Tibial artery (tissue), 4 donors: ENCODE measurements at regions not wholly inside any gene's neighbourhood (a gene's known extent, or its start where the extent isn't known, plus 50 kb on each side); places are given as distances from the start of the nearest gene placed in this dataset.

Experiments used
- DNase-seq, 2 donors: peaks; one replicate each; pipeline ENCODE4 v3.0.0-alpha.2; 2019
- H3K27ac ChIP-seq, 2 donors: fragments of 200-600 bp; sonication (generic) in 1 of 2; 1 replicate in 1 of 2; 2 replicates in 1 of 2; pipeline ENCODE4 v1.5.1; 2018 to 2019; ENCODE audit warnings: mild to moderate bottlenecking in 1 of 2
- H3K27me3 ChIP-seq, 2 donors: fragments of 200-600 bp; sonication (generic) in 1 of 2; one replicate each; pipeline versions ENCODE4 v1.5.1 to v1.6.0; 2016 to 2019
- H3K36me3 ChIP-seq, 3 donors: fragments of 200-600 bp; sonication (generic) in 2 of 3; one replicate each; pipeline ENCODE4 v1.5.1; 2016 to 2019; ENCODE audit warnings: mild to moderate bottlenecking in 2 of 3
- H3K4me1 ChIP-seq, 4 donors: fragments of 200-600 bp; sonication (generic) in 2 of 4; 1 replicate in 3 of 4; 2 replicates in 1 of 4; pipeline ENCODE4 v1.5.1; 2016 to 2019
- H3K4me3 ChIP-seq, 2 donors: fragments of 200-600 bp; sonication (generic) in 1 of 2; 1 replicate in 1 of 2; 2 replicates in 1 of 2; pipeline ENCODE4 v1.5.1; 2018 to 2019; ENCODE audit warnings: mild to moderate bottlenecking in 2 of 2
- H3K9me3 ChIP-seq, 3 donors: fragments of 200-600 bp; sonication (generic) in 1 of 3; one replicate each; pipeline ENCODE4 v1.5.1; 2016 to 2019
- intact Hi-C: fragments of 100-400 bp; cut with DNase I; formaldehyde crosslinking; loops from one replicate; pipeline ENCODE4 v1.15.0; 2023; ENCODE audit warnings: low total_unique reads
- TF ChIP-seq, protein P1 (sequence below), 2 experiments: fragments of 200-600 bp in 1 of 2; fragments of 450-650 bp in 1 of 2; IDR thresholded peaks; one replicate each; pipeline ENCODE4 v1.5.1; 2017 to 2019; ENCODE audit warnings: antibody characterized with exemption in 2 of 2, mild to moderate bottlenecking in 1 of 2, moderate library complexity in 1 of 2

DNA sequence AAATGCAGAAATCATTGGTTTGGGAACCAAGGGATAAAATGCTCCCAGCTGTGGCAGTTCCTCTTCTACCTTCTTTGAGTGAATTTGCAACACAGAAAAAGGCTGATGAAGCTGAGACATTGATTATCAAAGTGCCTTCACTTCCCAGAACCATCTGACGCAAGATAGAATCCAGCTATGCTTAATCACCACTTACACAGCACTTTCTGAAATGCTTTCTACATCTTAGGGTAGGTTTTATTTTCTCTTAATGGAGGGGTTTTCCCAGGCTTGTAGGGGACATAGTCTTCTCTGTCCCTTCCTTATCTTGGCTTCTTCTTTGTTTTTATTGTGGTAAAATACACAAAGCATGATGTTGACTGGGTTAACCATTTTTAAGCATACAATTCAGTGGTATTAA, 332.6 kb upstream of the ZNF32 start:
- Histone ChIP-seq H3K27ac (no peak overlapping the region), H3K4me1 (no peaks in the 10 kb centered on the region), H3K4me3 (no peak overlapping the region), H3K36me3 (no peaks in the 10 kb centered on the region), H3K27me3 (no peaks in the 10 kb centered on the region), H3K9me3 (no peaks in the 10 kb centered on the region)
- intact Hi-C loops: no loop called here
- DNase-seq: no peak
- TF ChIP-seq, protein P1, sequence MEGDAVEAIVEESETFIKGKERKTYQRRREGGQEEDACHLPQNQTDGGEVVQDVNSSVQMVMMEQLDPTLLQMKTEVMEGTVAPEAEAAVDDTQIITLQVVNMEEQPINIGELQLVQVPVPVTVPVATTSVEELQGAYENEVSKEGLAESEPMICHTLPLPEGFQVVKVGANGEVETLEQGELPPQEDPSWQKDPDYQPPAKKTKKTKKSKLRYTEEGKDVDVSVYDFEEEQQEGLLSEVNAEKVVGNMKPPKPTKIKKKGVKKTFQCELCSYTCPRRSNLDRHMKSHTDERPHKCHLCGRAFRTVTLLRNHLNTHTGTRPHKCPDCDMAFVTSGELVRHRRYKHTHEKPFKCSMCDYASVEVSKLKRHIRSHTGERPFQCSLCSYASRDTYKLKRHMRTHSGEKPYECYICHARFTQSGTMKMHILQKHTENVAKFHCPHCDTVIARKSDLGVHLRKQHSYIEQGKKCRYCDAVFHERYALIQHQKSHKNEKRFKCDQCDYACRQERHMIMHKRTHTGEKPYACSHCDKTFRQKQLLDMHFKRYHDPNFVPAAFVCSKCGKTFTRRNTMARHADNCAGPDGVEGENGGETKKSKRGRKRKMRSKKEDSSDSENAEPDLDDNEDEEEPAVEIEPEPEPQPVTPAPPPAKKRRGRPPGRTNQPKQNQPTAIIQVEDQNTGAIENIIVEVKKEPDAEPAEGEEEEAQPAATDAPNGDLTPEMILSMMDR (IDR thresholded peaks at IDR 0.05): no peak

DNA sequence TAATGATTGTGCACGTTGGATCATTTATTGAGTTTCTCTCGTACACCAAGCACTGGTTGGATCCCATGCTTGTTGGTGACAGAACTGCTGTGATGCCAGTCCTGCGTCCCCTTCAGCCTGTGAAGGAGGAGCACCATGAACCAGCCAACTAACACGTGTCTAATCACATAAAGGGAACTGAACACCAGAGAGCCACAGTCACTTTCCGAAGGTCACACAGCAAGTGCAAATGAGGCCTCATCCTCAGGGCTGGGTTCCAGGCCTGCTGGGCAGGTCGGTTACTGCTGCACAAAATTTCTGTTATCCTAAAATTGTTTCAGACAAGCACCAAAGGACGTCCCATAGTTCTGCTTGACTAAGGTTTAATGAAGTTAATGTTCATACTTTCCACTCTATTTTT, 332.0 kb upstream of the ZNF32 start:
- Histone ChIP-seq H3K4me3 (no peak overlapping the region), H3K9me3 (no peaks in the 10 kb centered on the region), H3K4me1 (no peaks in the 10 kb centered on the region), H3K27me3 (no peaks in the 10 kb centered on the region), H3K36me3 (no peaks in the 10 kb centered on the region), H3K27ac (no peak overlapping the region)
- TF ChIP-seq, protein P1 (IDR thresholded peaks at IDR 0.05): no peak
- DNase-seq: no peak
- intact Hi-C loops: no loop called here

DNA sequence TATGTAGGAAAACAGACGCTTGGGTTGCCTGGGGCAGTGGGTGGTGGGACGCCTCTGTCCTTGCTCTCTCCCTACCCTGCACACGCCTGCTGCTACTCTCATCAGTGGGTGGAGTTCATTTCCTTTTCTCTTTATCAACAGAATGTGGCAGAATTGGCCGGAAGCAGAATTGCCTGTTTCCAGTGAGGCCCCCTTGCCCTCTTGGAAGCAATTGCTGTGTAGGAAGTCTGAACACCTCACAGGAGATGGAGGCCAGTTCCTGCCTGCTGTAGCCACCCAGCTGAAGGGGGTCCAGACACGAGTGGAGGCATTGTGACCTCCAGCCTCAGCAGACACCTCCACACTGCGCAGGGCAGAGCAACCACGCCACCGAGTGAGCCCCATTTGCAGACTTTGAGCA, 331.6 kb upstream of the ZNF32 start:
- no peaks in the 10 kb centered on the region for H3K36me3 ChIP-seq
- H3K27ac ChIP-seq: no peak overlapping the region
- no peak overlapping the region for H3K4me3 ChIP-seq
- no peaks in the 10 kb centered on the region for H3K27me3 ChIP-seq
- TF ChIP-seq, protein P1 (IDR thresholded peaks at IDR 0.05): no peak
- no peak for DNase-seq
- no peaks in the 10 kb centered on the region for H3K4me1 ChIP-seq
- intact Hi-C loops: no loop called here
- H3K9me3 ChIP-seq: no peaks in the 10 kb centered on the region

- Histone ChIP-seq H3K27me3 (no peaks in the 10 kb centered on the region), H3K27ac (no peak overlapping the region), H3K36me3 (no peaks in the 10 kb centered on the region), H3K9me3 (no peaks in the 10 kb centered on the region), H3K4me1 (no peaks in the 10 kb centered on the region), H3K4me3 (no peak overlapping the region)
- intact Hi-C loops: no loop called here
- no peak for DNase-seq
- TF ChIP-seq, protein P1 (IDR thresholded peaks at IDR 0.05): no peak
Measured at GRCh38 chr10:43979551-43979950, 330.9 kb upstream of the ZNF32 start.

DNA sequence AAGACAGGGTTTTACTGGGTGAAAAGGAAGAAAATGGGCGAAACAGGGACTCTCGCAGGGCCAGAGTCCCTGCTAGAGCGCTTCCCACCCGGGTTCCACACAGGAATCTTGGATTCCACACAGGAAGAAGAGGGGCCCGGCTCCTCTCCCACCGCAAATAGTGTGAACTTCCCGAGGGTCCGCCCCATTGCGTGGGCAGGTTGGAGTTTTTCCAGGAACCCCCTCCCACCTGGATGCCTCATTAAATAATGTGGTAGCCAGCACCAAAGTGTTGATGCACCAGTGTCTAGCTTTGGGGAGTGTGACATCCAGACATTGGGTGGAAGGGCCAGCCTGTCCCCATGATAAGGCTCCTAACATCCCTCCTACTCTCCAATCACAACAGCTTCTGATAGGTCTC, 330.3 kb upstream of the ZNF32 start:
- Histone ChIP-seq H3K27ac (no peak overlapping the region), H3K27me3 (no peaks in the 10 kb centered on the region), H3K9me3 (no peaks in the 10 kb centered on the region), H3K4me1 (no peaks in the 10 kb centered on the region), H3K4me3 (no peak overlapping the region), H3K36me3 (no peaks in the 10 kb centered on the region)
- no peak for DNase-seq
- TF ChIP-seq, protein P1 (IDR thresholded peaks at IDR 0.05): no peak
- intact Hi-C loops: no loop called here

- Histone ChIP-seq H3K27me3 (no peaks in the 10 kb centered on the region), H3K4me1 (no peaks in the 10 kb centered on the region), H3K4me3 (no peak overlapping the region), H3K36me3 (no peaks in the 10 kb centered on the region), H3K9me3 (no peaks in the 10 kb centered on the region), H3K27ac (no peak overlapping the region)
- DNase-seq: no peak
- intact Hi-C loops: no loop called here
- TF ChIP-seq, protein P1 (IDR thresholded peaks at IDR 0.05): no peak
Measured at GRCh38 chr10:43978091-43978490, 329.4 kb upstream of the ZNF32 start.
